Mucosa of gallbladder (tissue), 1 donor: ENCODE measurements at regions not wholly inside any gene's neighbourhood (a gene's known extent, or its start where the extent isn't known, plus 50 kb on each side); places are given as distances from the start of the nearest gene placed in this dataset.
A peak's percentile ranks its signal among the peaks of the same experiment; 100 is the strongest.
"Not testable (repeated sequence)": the region's sequence is repeated elsewhere in the genome, so short reads cannot be mapped to it uniquely, and the experiment has no call there.

Source experiments
- DNase-seq: peaks from one replicate; pipeline ENCODE4 v3.0.0-alpha.2; 2020; ENCODE audit warnings: low spot score
- donor health status: DM: no; HTN: no; CAD: no.

DNA sequence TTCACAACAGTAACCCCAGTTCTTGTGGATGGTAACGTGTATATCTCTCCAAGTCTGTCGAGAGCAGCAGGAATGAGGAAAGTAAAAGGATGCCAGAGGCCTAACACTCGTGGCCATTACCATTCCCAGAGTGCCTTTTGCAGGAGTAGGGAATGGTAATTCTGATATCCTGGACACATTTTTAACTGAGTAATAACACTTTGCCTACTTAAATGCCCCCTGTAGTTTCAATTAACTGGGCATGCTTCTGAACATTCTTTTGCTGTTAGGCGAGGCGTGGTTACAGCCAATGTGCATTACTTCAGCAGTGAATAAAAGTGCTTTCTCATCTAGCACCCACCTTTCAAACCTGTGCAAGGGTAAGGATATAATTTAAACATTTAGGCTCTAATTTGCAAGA lies 258.5 kb upstream of the ADGRL2 start:
- DNase-seq, result no peak

DNA sequence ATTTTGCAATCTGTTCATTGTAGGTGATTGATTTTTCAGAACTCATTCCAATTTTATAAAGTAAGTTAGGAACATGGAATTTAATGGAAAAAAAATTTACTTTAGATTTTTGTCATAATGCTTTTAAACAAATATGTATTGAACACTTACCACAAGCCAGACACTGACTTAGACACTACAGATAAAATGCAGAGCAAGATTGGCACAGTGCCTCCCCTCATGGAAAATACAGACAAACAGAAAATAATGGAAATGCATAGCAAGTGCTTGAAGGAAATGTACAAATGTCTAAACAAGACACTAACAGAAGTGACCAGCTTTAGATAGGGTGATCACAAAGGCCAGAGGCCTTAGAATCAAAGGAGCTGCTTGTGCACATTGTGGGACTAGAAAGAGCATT lies 260.5 kb upstream of the ADGRL2 start:
- DNase-seq, result no peak

DNA sequence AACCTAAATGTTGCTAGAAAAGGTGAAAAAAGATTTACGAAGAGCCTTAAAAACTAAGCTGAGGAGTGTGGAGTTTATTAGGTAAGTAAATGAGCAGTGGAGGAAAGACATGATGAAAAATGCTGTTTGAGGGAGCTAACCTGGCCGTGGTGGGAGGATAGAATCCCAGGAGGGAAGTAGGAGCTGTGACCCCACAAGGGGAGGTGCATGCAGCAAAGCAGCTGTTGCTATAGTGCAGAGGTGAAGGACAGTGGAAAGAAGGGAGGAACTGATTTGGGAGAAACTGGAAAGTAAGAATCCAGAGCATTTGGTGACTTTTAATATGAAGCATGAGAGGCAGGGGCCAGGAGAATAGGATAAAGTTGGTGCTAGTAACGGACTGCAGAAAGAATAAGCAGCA lies 271.7 kb upstream of the ADGRL2 start:
- DNase-seq, result no peak

DNA sequence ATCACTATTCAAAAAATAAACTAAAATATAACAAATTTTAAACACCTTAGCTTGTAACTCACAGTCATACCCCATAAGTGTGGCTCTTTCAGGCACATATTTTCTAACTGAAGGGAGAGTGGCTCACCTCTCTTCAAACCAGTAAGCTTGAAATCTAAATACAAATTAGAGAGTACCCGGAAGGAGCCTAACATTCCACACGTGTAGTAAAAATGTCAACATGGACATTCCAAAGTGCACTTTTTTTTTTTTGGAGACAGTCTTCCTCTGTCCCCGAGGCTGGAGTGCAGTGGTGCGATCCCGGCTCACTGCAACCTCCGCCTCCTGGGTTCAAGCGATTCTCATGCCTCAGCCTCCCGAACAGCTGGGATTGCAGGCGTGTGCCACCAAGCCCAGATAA lies 275.6 kb upstream of the ADGRL2 start:
- no peak for DNase-seq

DNA sequence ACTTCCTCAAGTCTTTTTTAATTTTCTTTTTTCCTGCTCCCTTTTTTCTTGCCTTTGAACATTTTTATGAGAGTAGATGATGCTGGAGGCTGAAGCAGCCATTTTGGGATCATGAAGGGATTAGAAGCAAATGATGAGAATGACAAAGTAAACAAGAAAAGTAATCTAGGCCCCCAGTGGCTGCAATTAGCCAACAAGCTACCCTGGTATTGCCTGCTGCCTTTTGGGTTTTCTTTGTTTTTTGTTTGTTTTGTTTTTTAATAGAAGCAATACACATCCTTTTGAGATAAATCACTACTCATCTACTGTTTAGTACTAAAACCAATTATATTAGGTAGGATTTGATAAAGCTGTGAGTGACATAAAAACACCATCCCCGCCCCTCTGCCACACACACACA lies 280.7 kb upstream of the ADGRL2 start:
- DNase-seq, result no peak

GRCh38 chr1:81517987-81518386 lies 282.7 kb upstream of the ADGRL2 start:
- DNase-seq, result no peak

- no peak for DNase-seq
Measured at GRCh38 chr1:81513796-81514354, 286.9 kb upstream of the ADGRL2 start.

- no peak for DNase-seq
Measured at GRCh38 chr1:81512252-81513003, 288.3 kb upstream of the ADGRL2 start.

- no peak for DNase-seq
Measured at GRCh38 chr1:81511281-81511680, 289.5 kb upstream of the ADGRL2 start.

- DNase-seq, result no peak
Measured at GRCh38 chr1:81510701-81511100, 290.0 kb upstream of the ADGRL2 start.

GRCh38 chr1:81509594-81509993 lies 291.1 kb upstream of the ADGRL2 start:
- peak; percentile 29 for DNase-seq

DNA sequence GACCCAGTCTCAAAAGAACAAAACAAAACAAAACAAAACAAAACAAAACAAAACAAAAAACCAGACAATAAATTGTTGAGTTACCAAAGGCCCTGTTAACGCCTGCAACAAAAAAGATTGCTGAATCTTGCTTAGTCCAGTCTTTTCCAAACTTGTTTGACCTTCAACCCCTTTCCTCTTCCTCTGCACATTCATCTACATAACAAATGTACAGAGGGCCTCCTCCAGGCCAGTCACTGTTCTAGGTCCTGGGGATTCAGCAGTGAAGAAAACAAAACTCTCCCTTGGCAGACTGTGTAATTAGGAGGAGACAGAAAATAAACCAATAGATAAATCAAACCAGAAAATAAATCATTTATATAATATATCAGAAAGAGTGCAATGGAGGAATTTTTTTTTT lies 294.0 kb upstream of the ADGRL2 start:
- DNase-seq, result no peak

GRCh38 chr1:81505831-81506230 lies 294.9 kb upstream of the ADGRL2 start:
- DNase-seq, result no peak

- not testable (repeated sequence) for DNase-seq
Measured at GRCh38 chr1:81504820-81505219, 295.9 kb upstream of the ADGRL2 start.

DNA sequence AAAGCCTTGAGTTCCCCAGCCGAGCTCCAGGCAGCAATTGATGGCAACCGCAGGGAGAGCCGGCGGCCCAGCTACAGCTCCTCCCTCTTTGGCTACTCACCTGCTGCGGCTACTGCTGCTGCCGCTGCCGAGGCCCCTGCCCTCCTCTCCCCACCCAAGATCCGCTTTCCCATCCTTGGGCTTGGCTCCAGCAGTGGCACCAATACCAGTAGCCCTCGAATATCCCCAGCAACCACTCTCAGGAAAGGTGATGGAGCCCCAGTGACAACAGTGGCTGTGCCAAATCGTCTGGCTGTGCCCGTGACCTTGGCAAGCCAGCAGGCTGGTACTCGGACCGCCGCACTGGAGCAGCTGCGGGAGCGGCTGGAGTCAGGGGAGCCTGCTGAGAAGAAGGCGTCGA lies 298.0 kb upstream of the ADGRL2 start:
- DNase-seq, result not testable (repeated sequence)

DNA sequence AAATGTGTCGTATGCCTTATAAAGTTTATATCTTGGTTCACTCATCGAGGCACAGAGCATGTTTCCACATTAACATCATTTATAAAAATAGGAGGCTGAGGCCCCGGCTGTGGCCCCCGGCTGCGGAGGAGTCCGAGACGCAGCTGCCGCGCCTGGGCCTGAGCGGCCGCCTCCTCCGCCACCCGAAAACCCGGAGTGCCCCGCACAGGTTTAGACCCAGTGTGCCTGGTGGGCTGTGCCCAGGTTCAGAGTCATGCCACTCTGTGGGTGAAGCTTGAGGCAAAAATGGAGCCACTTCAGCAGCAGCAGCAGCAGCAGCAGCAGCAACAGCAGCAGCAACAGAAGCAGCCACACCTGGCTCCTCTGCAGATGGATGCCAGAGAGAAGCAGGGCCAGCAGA lies 299.2 kb upstream of the ADGRL2 start:
- DNase-seq, result not testable (repeated sequence)

DNA sequence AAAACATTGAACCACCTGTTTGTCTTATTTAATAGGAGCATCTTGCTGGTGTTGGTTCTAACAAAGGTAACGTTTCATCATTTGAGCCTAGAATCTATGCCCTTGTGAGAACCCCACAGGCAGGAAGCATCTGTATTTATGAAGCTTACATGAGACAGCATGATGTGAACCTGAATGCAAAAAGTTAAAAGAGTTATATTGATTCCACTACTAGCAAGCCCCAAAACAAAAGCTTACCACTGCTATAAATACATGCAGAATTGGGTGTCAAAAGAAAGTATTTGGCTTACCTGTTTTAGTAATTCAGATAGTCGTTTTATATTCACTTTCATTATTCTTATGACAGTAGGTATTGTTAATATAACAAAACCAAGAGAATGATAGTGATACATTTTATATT lies 301.2 kb upstream of the ADGRL2 start:
- no peak for DNase-seq

DNA sequence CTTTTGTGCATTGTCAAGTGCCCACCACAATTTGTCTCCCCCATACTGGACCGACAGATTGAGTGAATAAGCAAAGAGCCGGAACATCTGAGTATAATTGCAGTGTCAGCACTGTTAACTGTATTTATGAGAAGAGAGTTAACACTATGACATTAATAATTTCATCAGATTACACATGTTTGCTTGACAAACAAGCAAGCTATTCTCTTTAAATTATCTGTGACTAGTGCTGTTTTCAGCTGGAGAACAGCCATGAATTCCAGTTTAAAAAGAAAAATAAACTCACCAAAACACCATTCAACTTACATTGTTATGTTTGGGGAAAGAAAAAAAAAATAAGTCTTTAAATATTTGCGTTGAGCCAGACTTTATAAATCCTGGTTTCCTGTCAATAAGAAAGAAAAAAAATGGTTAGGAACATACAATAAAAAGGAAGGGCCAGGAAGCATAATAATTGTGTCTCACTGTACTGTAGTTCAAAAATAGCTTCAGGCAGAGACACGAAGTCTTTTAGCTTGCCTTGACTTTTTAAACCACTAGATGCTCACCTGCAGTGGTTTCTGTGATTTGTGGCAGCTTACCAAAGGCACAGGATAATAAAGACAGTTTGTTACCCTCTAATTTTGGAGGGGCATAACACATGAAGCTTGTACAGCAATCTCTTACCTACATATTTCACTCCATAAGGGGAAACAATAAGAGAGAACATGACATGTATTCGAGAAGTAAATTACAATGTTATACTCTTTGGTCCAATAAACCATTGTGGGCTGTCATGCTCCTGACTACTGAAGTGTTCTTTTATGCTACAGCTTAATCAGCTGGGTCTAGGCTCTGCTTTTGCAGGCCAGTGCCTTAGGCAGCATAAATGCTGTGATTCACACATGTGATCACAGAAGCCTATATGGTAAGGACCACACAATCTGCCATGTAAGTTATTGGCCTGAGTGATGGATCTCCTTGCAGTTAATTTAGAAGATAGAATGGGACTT lies 302.0 kb upstream of the ADGRL2 start:
- no peak for DNase-seq

DNA sequence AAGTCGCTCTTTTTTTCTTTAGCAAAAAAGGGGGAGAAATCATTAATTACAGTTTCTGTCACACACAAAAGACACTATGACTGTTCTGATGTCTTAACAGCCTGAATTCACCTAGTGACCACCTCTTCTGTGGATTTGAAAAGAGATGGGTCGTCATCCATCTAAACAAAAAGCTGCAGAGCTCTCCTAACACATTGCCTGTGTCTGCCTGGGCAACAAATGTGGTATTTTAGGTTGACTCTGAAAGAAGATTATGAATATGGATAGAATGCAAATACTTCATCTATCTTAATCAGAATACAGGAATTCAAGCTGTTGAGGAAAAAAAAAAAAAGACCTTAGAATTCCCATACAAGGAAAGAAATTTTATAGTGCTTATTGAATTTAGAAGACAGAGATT lies 304.4 kb upstream of the ADGRL2 start:
- no peak for DNase-seq

DNA sequence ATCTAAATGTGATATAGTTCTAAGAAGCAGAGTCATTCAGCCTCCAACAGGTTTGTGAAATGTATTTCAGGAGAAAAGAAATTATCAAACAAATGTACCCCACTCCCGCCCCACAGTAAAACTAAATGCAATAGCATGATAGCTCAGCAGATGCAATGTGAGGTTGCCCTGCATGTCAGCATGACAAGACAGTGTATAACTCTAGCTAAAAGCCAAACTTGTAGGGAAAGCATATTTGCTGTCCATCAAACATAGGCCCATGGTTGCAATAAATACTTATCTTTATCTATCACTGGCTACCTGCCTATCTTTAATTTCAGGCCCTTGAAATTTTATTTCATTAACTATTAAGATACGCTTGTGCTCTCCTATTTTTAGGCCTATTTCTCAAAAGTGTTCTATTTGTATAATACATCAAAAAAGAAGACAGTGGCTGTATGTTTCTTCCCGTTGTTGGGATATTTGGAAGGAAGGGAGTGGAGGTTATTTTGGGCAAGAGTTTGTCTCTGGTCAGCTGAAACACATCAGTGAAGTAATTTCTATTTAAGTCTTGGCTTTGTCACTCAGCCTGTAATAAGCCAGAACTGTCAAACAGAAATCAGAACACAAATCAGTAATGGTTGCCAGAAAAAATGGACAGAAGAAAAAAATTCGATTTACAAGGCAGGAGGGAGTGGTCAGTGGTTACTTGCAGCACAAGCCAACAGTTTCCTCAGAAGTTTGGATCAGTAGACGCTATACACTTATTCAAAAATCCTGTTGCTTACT lies 307.4 kb upstream of the ADGRL2 start:
- no peak for DNase-seq

DNA sequence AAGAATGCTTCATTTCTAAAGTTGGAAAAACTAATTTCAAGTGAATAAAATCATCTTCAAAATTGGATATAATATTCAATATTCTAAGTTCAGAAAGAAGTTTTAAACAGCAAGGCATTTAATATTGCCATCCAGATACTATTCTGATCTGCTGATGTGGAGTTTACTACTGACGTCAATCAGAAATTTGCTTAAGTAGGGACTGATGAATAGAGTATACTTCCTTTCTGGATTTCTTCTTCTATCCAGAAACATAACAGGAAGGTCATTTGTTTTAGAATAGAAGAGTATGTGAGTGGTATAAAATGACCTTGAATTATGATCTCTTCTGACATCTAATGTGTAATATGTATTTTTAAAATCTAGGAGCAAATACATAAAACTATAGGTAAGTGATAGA lies 308.1 kb upstream of the ADGRL2 start:
- DNase-seq, result no peak

GRCh38 chr1:81490614-81491013 lies 310.1 kb upstream of the ADGRL2 start:
- no peak for DNase-seq
